ENCODE measurements at regions not wholly inside any gene's neighbourhood (a gene's known extent, or its start where the extent isn't known, plus 50 kb on each side); places are given as distances from the start of the nearest gene placed in this dataset.
"Not testable (repeated sequence)": the region's sequence is repeated elsewhere in the genome, so short reads cannot be mapped to it uniquely, and the experiment has no call there.

- peaks cover 4% of the 10 kb centered on the region for H3K9me3 Mint-ChIP-seq
- no peak overlapping the region for H3K27ac Mint-ChIP-seq
- peaks cover 14% of the 10 kb centered on the region for H3K27me3 Mint-ChIP-seq
- H3K4me3 Mint-ChIP-seq = no peak overlapping the region
- H3K36me3 Mint-ChIP-seq (ENCODE audit: low read depth) = no peaks in the 10 kb centered on the region
- H3K4me1 Mint-ChIP-seq (ENCODE audit: low read depth) = no peaks in the 10 kb centered on the region
Observed at GRCh38 chr9:108751369-108751768, 104.4 kb downstream of the ACTL7B start.

- Mint-ChIP-seq H3K27me3 (peaks cover 14% of the 10 kb centered on the region), H3K4me3 (no peak overlapping the region), H3K27ac (no peak overlapping the region), H3K4me1 (ENCODE audit: low read depth) (no peaks in the 10 kb centered on the region), H3K9me3 (peaks cover 4% of the 10 kb centered on the region), H3K36me3 (ENCODE audit: low read depth) (no peaks in the 10 kb centered on the region)
Observed at GRCh38 chr9:108750661-108751215, 105.0 kb downstream of the ACTL7B start.

GRCh38 chr9:108748776-108749175, 107.0 kb downstream of the ACTL7B start:
- Mint-ChIP-seq H3K27ac (no peak overlapping the region), H3K36me3 (ENCODE audit: low read depth) (no peaks in the 10 kb centered on the region), H3K27me3 (peaks cover 6% of the 10 kb centered on the region), H3K4me1 (ENCODE audit: low read depth) (no peaks in the 10 kb centered on the region), H3K9me3 (peaks cover 4% of the 10 kb centered on the region), H3K4me3 (no peak overlapping the region)

GRCh38 chr9:108746864-108747263, 108.9 kb downstream of the ACTL7B start:
- no peaks in the 10 kb centered on the region for H3K27me3 Mint-ChIP-seq
- no peak overlapping the region for H3K27ac Mint-ChIP-seq
- H3K36me3 Mint-ChIP-seq (ENCODE audit: low read depth) = no peaks in the 10 kb centered on the region
- no peak overlapping the region for H3K4me3 Mint-ChIP-seq
- no peaks in the 10 kb centered on the region for H3K9me3 Mint-ChIP-seq
- no peaks in the 10 kb centered on the region for H3K4me1 Mint-ChIP-seq (ENCODE audit: low read depth)

- Mint-ChIP-seq H3K4me1 (ENCODE audit: low read depth) (no peaks in the 10 kb centered on the region), H3K36me3 (ENCODE audit: low read depth) (no peaks in the 10 kb centered on the region), H3K27me3 (no peaks in the 10 kb centered on the region), H3K4me3 (no peak overlapping the region), H3K27ac (no peak overlapping the region), H3K9me3 (no peaks in the 10 kb centered on the region)
Observed at GRCh38 chr9:108746001-108746400, 109.8 kb downstream of the ACTL7B start.

- no peaks in the 10 kb centered on the region for H3K9me3 Mint-ChIP-seq
- no peaks in the 10 kb centered on the region for H3K4me1 Mint-ChIP-seq (ENCODE audit: low read depth)
- H3K36me3 Mint-ChIP-seq (ENCODE audit: low read depth) = no peaks in the 10 kb centered on the region
- no peak overlapping the region for H3K4me3 Mint-ChIP-seq
- H3K27me3 Mint-ChIP-seq = no peaks in the 10 kb centered on the region
- no peak overlapping the region for H3K27ac Mint-ChIP-seq
Observed at GRCh38 chr9:108744641-108745040, 111.1 kb downstream of the ACTL7B start.

GRCh38 chr9:108743901-108744371, 111.8 kb downstream of the ACTL7B start:
- Mint-ChIP-seq H3K36me3 (ENCODE audit: low read depth) (no peaks in the 10 kb centered on the region), H3K9me3 (no peaks in the 10 kb centered on the region), H3K4me1 (ENCODE audit: low read depth) (no peaks in the 10 kb centered on the region), H3K27me3 (no peaks in the 10 kb centered on the region), H3K4me3 (no peak overlapping the region), H3K27ac (no peak overlapping the region)

- Mint-ChIP-seq H3K4me3 (no peak overlapping the region), H3K27me3 (no peaks in the 10 kb centered on the region), H3K36me3 (ENCODE audit: low read depth) (no peaks in the 10 kb centered on the region), H3K9me3 (no peaks in the 10 kb centered on the region), H3K4me1 (ENCODE audit: low read depth) (no peaks in the 10 kb centered on the region), H3K27ac (no peak overlapping the region)
Observed at GRCh38 chr9:108743416-108743815, 112.4 kb downstream of the ACTL7B start.

- H3K4me3 Mint-ChIP-seq = no peak overlapping the region
- H3K27ac Mint-ChIP-seq = no peak overlapping the region
- H3K9me3 Mint-ChIP-seq = no peaks in the 10 kb centered on the region
- no peaks in the 10 kb centered on the region for H3K4me1 Mint-ChIP-seq (ENCODE audit: low read depth)
- no peaks in the 10 kb centered on the region for H3K36me3 Mint-ChIP-seq (ENCODE audit: low read depth)
- H3K27me3 Mint-ChIP-seq = no peaks in the 10 kb centered on the region
Observed at GRCh38 chr9:108742191-108742590, 113.6 kb downstream of the ACTL7B start.

- peaks cover 22% of the 10 kb centered on the region for H3K9me3 Mint-ChIP-seq
- not testable (repeated sequence) for H3K27ac Mint-ChIP-seq; H3K36me3 Mint-ChIP-seq (ENCODE audit: low read depth); H3K4me3 Mint-ChIP-seq; H3K27me3 Mint-ChIP-seq; H3K4me1 Mint-ChIP-seq (ENCODE audit: low read depth)
Observed at GRCh38 chr9:108731292-108731691, 124.5 kb downstream of the ACTL7B start.

GRCh38 chr9:108727580-108728111, 128.1 kb downstream of the ACTL7B start:
- Mint-ChIP-seq H3K9me3 (peaks cover 10% of the 10 kb centered on the region), H3K27ac (no peak overlapping the region), H3K4me3 (no peak overlapping the region), H3K4me1 (ENCODE audit: low read depth) (no peaks in the 10 kb centered on the region), H3K36me3 (ENCODE audit: low read depth) (no peaks in the 10 kb centered on the region), H3K27me3 (peaks cover 3% of the 10 kb centered on the region)

- Mint-ChIP-seq H3K36me3 (ENCODE audit: low read depth) (no peaks in the 10 kb centered on the region), H3K27me3 (peaks cover 3% of the 10 kb centered on the region), H3K27ac (no peak overlapping the region), H3K4me1 (ENCODE audit: low read depth) (no peaks in the 10 kb centered on the region), H3K9me3 (no peaks in the 10 kb centered on the region), H3K4me3 (no peak overlapping the region)
Observed at GRCh38 chr9:108724652-108725051, 131.1 kb downstream of the ACTL7B start.

GRCh38 chr9:108724122-108724521, 131.7 kb downstream of the ACTL7B start:
- no peak overlapping the region for H3K4me3 Mint-ChIP-seq

GRCh38 chr9:108722396-108722795, 133.4 kb downstream of the ACTL7B start:
- H3K27me3 Mint-ChIP-seq = no peaks in the 10 kb centered on the region
- H3K4me1 Mint-ChIP-seq (ENCODE audit: low read depth) = no peaks in the 10 kb centered on the region
- H3K4me3 Mint-ChIP-seq = no peak overlapping the region
- no peak overlapping the region for H3K27ac Mint-ChIP-seq
- H3K36me3 Mint-ChIP-seq (ENCODE audit: low read depth) = no peaks in the 10 kb centered on the region
- no peaks in the 10 kb centered on the region for H3K9me3 Mint-ChIP-seq

More at GRCh38 chr9:108724122-108724521, 131.7 kb downstream of the ACTL7B start:
- no peaks in the 10 kb centered on the region for H3K9me3 Mint-ChIP-seq
- H3K36me3 Mint-ChIP-seq (ENCODE audit: low read depth) = no peaks in the 10 kb centered on the region
- no peak overlapping the region for H3K27ac Mint-ChIP-seq
- no peaks in the 10 kb centered on the region for H3K4me1 Mint-ChIP-seq (ENCODE audit: low read depth)
- H3K27me3 Mint-ChIP-seq = no peaks in the 10 kb centered on the region

- no peaks in the 10 kb centered on the region for H3K36me3 Mint-ChIP-seq (ENCODE audit: low read depth)
- no peak overlapping the region for H3K27ac Mint-ChIP-seq
- H3K4me1 Mint-ChIP-seq (ENCODE audit: low read depth) = no peaks in the 10 kb centered on the region
- no peaks in the 10 kb centered on the region for H3K27me3 Mint-ChIP-seq
- H3K9me3 Mint-ChIP-seq = peaks cover 12% of the 10 kb centered on the region
- H3K4me3 Mint-ChIP-seq = no peak overlapping the region
Observed at GRCh38 chr9:108720191-108720642, 135.6 kb downstream of the ACTL7B start.

- Mint-ChIP-seq H3K9me3 (peaks cover 6% of the 10 kb centered on the region), H3K4me1 (ENCODE audit: low read depth) (no peaks in the 10 kb centered on the region), H3K4me3 (no peak overlapping the region), H3K27me3 (peaks cover 4% of the 10 kb centered on the region), H3K36me3 (ENCODE audit: low read depth) (no peaks in the 10 kb centered on the region), H3K27ac (no peak overlapping the region)
Observed at GRCh38 chr9:108710424-108710823, 145.4 kb downstream of the ACTL7B start.

Data from stimulated activated naive CD8-positive, alpha-beta T cell treated with anti-CD3 and anti-CD28 coated beads, Interleukin-15, Interleukin-2, amounts not matched to agents 100 ng/mL and 50 ng/mL, for 24 hours (primary cell).